ENCODE measurements at regions not wholly inside any gene's neighbourhood (a gene's known extent, or its start where the extent isn't known, plus 50 kb on each side); places are given as distances from the start of the nearest gene placed in this dataset.

- TF ChIP-seq EZH2 (IDR thresholded peaks at IDR 0.05; ENCODE audit: low read depth, low read length, severe bottlenecking) (no peak), CHD1 (IDR thresholded peaks at IDR 0.05; ENCODE audit: low read depth, low read length) (no peak), CTCF (IDR thresholded peaks at IDR 0.05; ENCODE audit: control extremely low read depth in 1 of 3, insufficient read depth in 1 of 3, low read depth in 1 of 3, low read length in 3 of 3) (no peak), EGR1 (IDR thresholded peaks at IDR 0.05; ENCODE audit: borderline replicate concordance, low read depth, low read length) (no peak), CREB1 (IDR thresholded peaks at IDR 0.05) (no peak), POLR2AphosphoS5 (IDR thresholded peaks at IDR 0.05; ENCODE audit: low read depth, low read length) (no peak), TCF12 (IDR thresholded peaks at IDR 0.05; ENCODE audit: low read depth, low read length) (no peak), ATF3 (IDR thresholded peaks at IDR 0.05; ENCODE audit: insufficient read depth, low read depth, low read length) (no peak), HDAC2 (IDR thresholded peaks at IDR 0.05; ENCODE audit: borderline replicate concordance in 1 of 2, low read depth in 2 of 2, low read length in 2 of 2) (no peak)
These were observed 942.8 kb upstream of the PIK3C3 start for GRCh38 chr18:41012194-41012593.

Measured in H1 (cell line).